HepG2 (cell line): ENCODE measurements at regions not wholly inside any gene's neighbourhood (a gene's known extent, or its start where the extent isn't known, plus 50 kb on each side); places are given as distances from the start of the nearest gene placed in this dataset.

Experiments used
- ELF1 ChIP-seq: sonication (generic); formaldehyde crosslinking; IDR thresholded peaks from 2 replicates; pipeline ENCODE4 v1.4.0; 2020; ENCODE audit warnings: missing genetic modification reagents
- NR1H2 ChIP-seq: sonication (generic); formaldehyde crosslinking; IDR thresholded peaks from 2 replicates; pipeline ENCODE4 v1.8.1; 2022; ENCODE audit warnings: low read depth, missing genetic modification reagents, borderline replicate concordance
- RELA ChIP-seq: sonication (generic); formaldehyde crosslinking; IDR thresholded peaks from 2 replicates; pipeline ENCODE4 v1.4.0; 2020; ENCODE audit warnings: missing genetic modification reagents
- TCF12 ChIP-seq, 2 experiments: fragments of 450-650 bp in 1 of 2; sonication (generic) in 1 of 2; formaldehyde crosslinking in 1 of 2; IDR thresholded peaks; 2 replicates each; pipeline versions ENCODE4 v1.6.1 to v1.8.0; 2017 to 2022; ENCODE audit warnings: antibody characterized with exemption in 1 of 2, mild to moderate bottlenecking in 1 of 2, missing genetic modification reagents in 1 of 2, moderate library complexity in 1 of 2
- TF ChIP-seq, protein P1 (sequence below): sonication (generic); formaldehyde crosslinking; IDR thresholded peaks from 2 replicates; pipeline ENCODE4 v1.5.1; 2020; ENCODE audit warnings: mild to moderate bottlenecking, missing genetic modification reagents, moderate library complexity

DNA sequence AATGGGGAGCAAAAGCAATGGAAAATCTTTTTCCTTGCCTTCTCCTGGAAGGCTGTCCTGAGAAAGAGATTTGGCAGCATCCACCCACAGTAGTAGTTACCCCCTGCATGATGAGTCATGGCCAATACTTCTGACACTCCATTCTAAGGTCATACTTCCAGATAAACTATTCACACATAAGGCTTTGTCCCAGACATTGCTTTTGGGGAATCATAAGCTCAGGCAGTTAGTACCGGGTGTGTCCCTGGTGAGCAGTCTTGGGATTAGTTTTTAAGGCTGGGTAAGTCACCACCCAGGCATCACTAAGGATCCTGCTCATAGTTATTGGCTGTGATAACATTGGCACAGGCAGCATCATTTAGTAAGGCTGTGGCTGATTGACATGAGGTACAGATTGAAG, 160.6 kb upstream of the GGTLC1 start:
- no peak for TF ChIP-seq RELA (CRISPR knock-in tag)
- no peak for TF ChIP-seq TCF12 (IDR thresholded peaks at IDR 0.05)
- TF ChIP-seq TCF12 (CRISPR knock-in tag; IDR thresholded peaks at IDR 0.05), result no peak
- TF ChIP-seq NR1H2 (CRISPR knock-in tag), result no peak
- TF ChIP-seq, protein P1, sequence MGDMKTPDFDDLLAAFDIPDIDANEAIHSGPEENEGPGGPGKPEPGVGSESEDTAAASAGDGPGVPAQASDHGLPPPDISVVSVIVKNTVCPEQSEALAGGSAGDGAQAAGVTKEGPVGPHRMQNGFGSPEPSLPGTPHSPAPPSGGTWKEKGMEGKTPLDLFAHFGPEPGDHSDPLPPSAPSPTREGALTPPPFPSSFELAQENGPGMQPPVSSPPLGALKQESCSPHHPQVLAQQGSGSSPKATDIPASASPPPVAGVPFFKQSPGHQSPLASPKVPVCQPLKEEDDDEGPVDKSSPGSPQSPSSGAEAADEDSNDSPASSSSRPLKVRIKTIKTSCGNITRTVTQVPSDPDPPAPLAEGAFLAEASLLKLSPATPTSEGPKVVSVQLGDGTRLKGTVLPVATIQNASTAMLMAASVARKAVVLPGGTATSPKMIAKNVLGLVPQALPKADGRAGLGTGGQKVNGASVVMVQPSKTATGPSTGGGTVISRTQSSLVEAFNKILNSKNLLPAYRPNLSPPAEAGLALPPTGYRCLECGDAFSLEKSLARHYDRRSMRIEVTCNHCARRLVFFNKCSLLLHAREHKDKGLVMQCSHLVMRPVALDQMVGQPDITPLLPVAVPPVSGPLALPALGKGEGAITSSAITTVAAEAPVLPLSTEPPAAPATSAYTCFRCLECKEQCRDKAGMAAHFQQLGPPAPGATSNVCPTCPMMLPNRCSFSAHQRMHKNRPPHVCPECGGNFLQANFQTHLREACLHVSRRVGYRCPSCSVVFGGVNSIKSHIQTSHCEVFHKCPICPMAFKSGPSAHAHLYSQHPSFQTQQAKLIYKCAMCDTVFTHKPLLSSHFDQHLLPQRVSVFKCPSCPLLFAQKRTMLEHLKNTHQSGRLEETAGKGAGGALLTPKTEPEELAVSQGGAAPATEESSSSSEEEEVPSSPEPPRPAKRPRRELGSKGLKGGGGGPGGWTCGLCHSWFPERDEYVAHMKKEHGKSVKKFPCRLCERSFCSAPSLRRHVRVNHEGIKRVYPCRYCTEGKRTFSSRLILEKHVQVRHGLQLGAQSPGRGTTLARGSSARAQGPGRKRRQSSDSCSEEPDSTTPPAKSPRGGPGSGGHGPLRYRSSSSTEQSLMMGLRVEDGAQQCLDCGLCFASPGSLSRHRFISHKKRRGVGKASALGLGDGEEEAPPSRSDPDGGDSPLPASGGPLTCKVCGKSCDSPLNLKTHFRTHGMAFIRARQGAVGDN (CRISPR knock-in tag), result no peak
- TF ChIP-seq ELF1 (CRISPR knock-in tag), result no peak
